HCT116 (cell line): ENCODE measurements at regions not wholly inside any gene's neighbourhood (a gene's known extent, or its start where the extent isn't known, plus 50 kb on each side); places are given as distances from the start of the nearest gene placed in this dataset.

Source experiments
- ATAC-seq: fragments of 200-7000 bp; cut with Tn5 transposase; 2 replicates; pipeline ENCODE4 v1.9.1; 2020; ENCODE audit warnings: mild to moderate bottlenecking, moderate library complexity
- BruUV-seq: library from RNA; stranded (reverse); fragments of 400-500 nt; replicated peaks from 2 replicates; lab custom pipeline; 2021; lab: Mats Ljungman, UMichigan
- CTCF ChIA-PET: fragments of 300-600 bp; sonication (Branson Sonifier 250); formaldehyde crosslinking; loops from one replicate; lab custom pipeline; 2021; ENCODE audit warnings: antibody characterized with exemption; lab: Charles Lee
- POLR2A ChIA-PET: fragments of 300-600, 350-600 bp; sonication (Branson Sonifier 250); formaldehyde crosslinking; loops from one replicate; lab custom pipeline; 2021; ENCODE audit warnings: antibody characterized with exemption; lab: Charles Lee
- RAD21 ChIA-PET, 2 experiments: fragments of 300-600 bp; sonication (Branson Sonifier 250); formaldehyde crosslinking; loops; one replicate each; lab custom pipeline; 2023; ENCODE audit warnings: low total read pairs in 2 of 2; ENCODE audit not compliant: uncharacterized antibody in 2 of 2, unreplicated experiment in 2 of 2, low non-redundant PET in 1 of 2; lab: Charles Lee
- DNase-seq: peaks from one replicate; pipeline ENCODE4 v3.0.0-alpha.2; 2010; ENCODE audit warnings: low read depth, low spot score
- H2AFZ ChIP-seq: fragments of 200-600 bp; shearing (Covaris generic), sonication (generic); 2 replicates; pipeline ENCODE4 v1.6.1; 2017; ENCODE audit warnings: low read depth, mixed run types, mixed read lengths, antibody characterized with exemption, low read length; ENCODE audit not compliant: poor library complexity, severe bottlenecking
- H3K27ac ChIP-seq: 2 replicates; pipeline ENCODE4 v1.5.1; 2012; ENCODE audit warnings: low read depth, low read length
- H3K27me3 ChIP-seq: fragments of 200-600 bp; sonication (generic); 2 replicates; pipeline ENCODE4 v1.6.1; 2016; ENCODE audit warnings: mixed run types, low read length, mixed read lengths; ENCODE audit not compliant: insufficient read depth
- H3K36me3 ChIP-seq, 2 experiments: fragments of 200-500 bp in 1 of 2; fragments of 200-600 bp in 1 of 2; sonication (Bioruptor generic) in 1 of 2; sonication (generic) in 1 of 2; 2 replicates each; pipeline versions ENCODE4 v1.5.1 to v1.6.1; 2014 to 2016; ENCODE audit warnings: low read length in 2 of 2, inconsistent platforms in 1 of 2, mixed read lengths in 1 of 2, mixed run types in 1 of 2; ENCODE audit not compliant: insufficient read depth in 2 of 2, control insufficient read depth in 1 of 2
- H3K4me1 ChIP-seq, 2 experiments: fragments of 200-600 bp in 1 of 2; sonication (generic) in 1 of 2; 2 replicates each; pipeline versions ENCODE4 v1.5.1 to v1.6.1; 2012 to 2017; ENCODE audit warnings: low read length in 2 of 2, inconsistent platforms in 1 of 2, mild to moderate bottlenecking in 1 of 2, mixed read lengths in 1 of 2, mixed run types in 1 of 2, moderate library complexity in 1 of 2; ENCODE audit not compliant: insufficient read depth in 2 of 2, control insufficient read depth in 1 of 2
- H3K4me2 ChIP-seq: fragments of 200-600 bp; sonication (generic); 2 replicates; pipeline ENCODE4 v1.6.1; 2017; ENCODE audit warnings: mixed run types, low read length, mixed read lengths
- H3K4me3 ChIP-seq, 2 experiments: fragments of 200-600 bp in 1 of 2; sonication (generic) in 1 of 2; replicated peaks in 1 of 2; 2 replicates each; pipeline ENCODE4 v1.5.1; 2011 to 2016; ENCODE audit warnings: low read length in 2 of 2, control low read depth in 1 of 2, low read depth in 1 of 2, mild to moderate bottlenecking in 1 of 2, mixed read lengths in 1 of 2, mixed run types in 1 of 2
- H3K79me2 ChIP-seq: fragments of 200-600 bp; sonication (generic); 2 replicates; pipeline ENCODE4 v1.6.1; 2017; ENCODE audit warnings: mild to moderate bottlenecking, mixed run types, low read length, moderate library complexity, mixed read lengths; ENCODE audit not compliant: insufficient read depth
- H3K9ac ChIP-seq: fragments of 200-600 bp; sonication (generic); 2 replicates; pipeline ENCODE4 v1.6.1; 2016; ENCODE audit warnings: low read length, mixed read lengths
- H3K9me2 ChIP-seq: fragments of 200-600 bp; sonication (generic), shearing (Covaris generic); 2 replicates; pipeline ENCODE4 v1.6.1; 2017; ENCODE audit warnings: mixed run types, mild to moderate bottlenecking, moderate library complexity; ENCODE audit not compliant: insufficient read depth
- H3K9me3 ChIP-seq, 2 experiments: fragments of 200-500 bp in 1 of 2; fragments of 200-600 bp in 1 of 2; sonication (Bioruptor generic) in 1 of 2; sonication (generic) in 1 of 2; 2 replicates each; pipeline ENCODE4 v1.6.1; 2014 to 2017; ENCODE audit warnings: low read length in 2 of 2, mixed read lengths in 2 of 2, inconsistent platforms in 1 of 2, low read depth in 1 of 2, mild to moderate bottlenecking in 1 of 2, mixed run types in 1 of 2, moderate library complexity in 1 of 2; ENCODE audit not compliant: control insufficient read depth in 1 of 2, insufficient read depth in 1 of 2
- H4K20me1 ChIP-seq: fragments of 200-600 bp; sonication (generic), shearing (Covaris generic); 2 replicates; pipeline ENCODE4 v1.6.1; 2017; ENCODE audit warnings: mixed run types, mild to moderate bottlenecking, moderate library complexity; ENCODE audit not compliant: insufficient read depth
- ELF1 ChIP-seq: IDR thresholded peaks from 2 replicates; pipeline ENCODE4 v1.6.1; 2012; ENCODE audit warnings: low read depth, borderline replicate concordance
- EZH2 ChIP-seq: fragments of 200-600 bp; sonication (generic); IDR thresholded peaks from 2 replicates; pipeline ENCODE4 v1.6.1; 2017; ENCODE audit warnings: antibody characterized with exemption, mixed run types
- EZH2phosphoT487 ChIP-seq: fragments of 200-600 bp; IDR thresholded peaks from 2 replicates; pipeline ENCODE4 v1.6.1; 2018; ENCODE audit warnings: antibody characterized with exemption, borderline replicate concordance
- FOSL1 ChIP-seq: IDR thresholded peaks from 2 replicates; pipeline ENCODE4 v1.6.1; 2012; ENCODE audit warnings: low read depth
- JUND ChIP-seq: IDR thresholded peaks from 2 replicates; pipeline ENCODE4 v1.6.1; 2012
- POLR2A ChIP-seq: IDR thresholded peaks from 2 replicates; pipeline ENCODE4 v1.7.0; 2011; ENCODE audit warnings: borderline replicate concordance; ENCODE audit not compliant: insufficient read depth, insufficient read length; ENCODE audit errors: extremely low read depth
- POLR2AphosphoS5 ChIP-seq: IDR thresholded peaks from 2 replicates; pipeline ENCODE4 v1.6.1; 2011; ENCODE audit warnings: mild to moderate bottlenecking, low read depth, low read length, moderate library complexity
- SRF ChIP-seq: IDR thresholded peaks from 2 replicates; pipeline ENCODE4 v1.6.1; 2012; ENCODE audit warnings: low read depth
- TCF7L2 ChIP-seq: IDR thresholded peaks from 2 replicates; pipeline ENCODE4 v1.7.0; 2011; ENCODE audit warnings: borderline replicate concordance, inconsistent platforms; ENCODE audit not compliant: insufficient read depth, insufficient read length; ENCODE audit errors: extremely low read depth
- YY1 ChIP-seq: IDR thresholded peaks from 2 replicates; pipeline ENCODE4 v1.6.1; 2011; ENCODE audit warnings: low read length, low read depth, moderate library complexity, mild to moderate bottlenecking; ENCODE audit not compliant: insufficient replicate concordance; ENCODE audit errors: extremely low read depth
- ZBTB33 ChIP-seq: IDR thresholded peaks from 2 replicates; pipeline ENCODE4 v1.6.1; 2011; ENCODE audit warnings: mild to moderate bottlenecking, low read length, moderate library complexity; ENCODE audit not compliant: insufficient replicate concordance; ENCODE audit errors: extremely low read depth
- ZNF274 ChIP-seq: fragments of 200-500 bp; sonication (Bioruptor generic); IDR thresholded peaks from 2 replicates; pipeline ENCODE4 v1.6.1; 2014; ENCODE audit warnings: mild to moderate bottlenecking, low read depth, low read length, inconsistent platforms
- intact Hi-C: fragments of 100-400 bp; cut with micrococcal nuclease; formaldehyde crosslinking; loops from 2 replicates; pipeline ENCODE4 v1.10.0; 2022
- TF ChIP-seq, protein P1 (sequence below): IDR thresholded peaks from 2 replicates; pipeline ENCODE4 v1.6.1; 2012
- TF ChIP-seq, protein P2 (sequence below): IDR thresholded peaks from 2 replicates; pipeline ENCODE4 v1.6.1; 2012; ENCODE audit warnings: low read depth

GRCh38 chr9:85258236-85258635, 483.5 kb downstream of the AGTPBP1 start:
- ChIA-PET RAD21 (interaction anchor here in 1 of 2 experiments (1.1 kb wide), 1 partner anchor 561 kb away, joined by 7 read pairs; no protein-coding TSS in a partner anchor), POLR2A (interaction anchor here (1.5 kb wide), 1 partner anchor 561 kb away, joined by 3 read pairs; no protein-coding TSS in a partner anchor), CTCF (interaction anchor here (0.9 to 2.3 kb wide), 11 partner anchors 15 to 861 kb away, joined by 3 to 19 read pairs (median 5); no protein-coding TSS in a partner anchor)
- Histone ChIP-seq H2AFZ (no peak overlapping the region), H3K36me3 (no peaks in the 10 kb centered on the region), H3K9me2 (no peaks in the 10 kb centered on the region), H3K27me3 (0 out of 2 replicates have a peak, but pooled peaks cover 6% of the 10 kb centered on the region), H3K9me3 (no peaks in the 10 kb centered on the region), H3K4me1 (peaks cover 0 to 11% of the 10 kb centered on the region in 2 experiments; a peak in 1 of 4 replicates), H3K4me2 (no peak overlapping the region), H3K9ac (no peak overlapping the region), H3K4me3 (no peak overlapping the region), H3K27ac (no peak overlapping the region), H4K20me1 (no peaks in the 10 kb centered on the region), H3K79me2 (no peaks in the 10 kb centered on the region)
- intact Hi-C loops = loop anchor here (1.0 to 10.0 kb wide), 5 partner anchors 143 to 861 kb away; no protein-coding TSS in a partner anchor
- ATAC-seq = no peak
- TF ChIP-seq POLR2AphosphoS5 (no peak), EZH2phosphoT487 (no peak), SRF (no peak), FOSL1 (no peak), ZNF274 (no peak), TCF7L2 (no peak), JUND (no peak), POLR2A (no peak), YY1 (no peak), ELF1 (no peak), EZH2 (no peak)
- TF ChIP-seq, protein P1, sequence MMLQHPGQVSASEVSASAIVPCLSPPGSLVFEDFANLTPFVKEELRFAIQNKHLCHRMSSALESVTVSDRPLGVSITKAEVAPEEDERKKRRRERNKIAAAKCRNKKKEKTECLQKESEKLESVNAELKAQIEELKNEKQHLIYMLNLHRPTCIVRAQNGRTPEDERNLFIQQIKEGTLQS = no peak
- no TSS peak for BruUV-seq
- no peak for DNase-seq

GRCh38 chr9:85249313-85249621, 492.5 kb downstream of the AGTPBP1 start:
- DNase-seq = no peak
- TF ChIP-seq POLR2AphosphoS5 (no peak), ZBTB33 (no peak)
- TF ChIP-seq, protein P2, sequence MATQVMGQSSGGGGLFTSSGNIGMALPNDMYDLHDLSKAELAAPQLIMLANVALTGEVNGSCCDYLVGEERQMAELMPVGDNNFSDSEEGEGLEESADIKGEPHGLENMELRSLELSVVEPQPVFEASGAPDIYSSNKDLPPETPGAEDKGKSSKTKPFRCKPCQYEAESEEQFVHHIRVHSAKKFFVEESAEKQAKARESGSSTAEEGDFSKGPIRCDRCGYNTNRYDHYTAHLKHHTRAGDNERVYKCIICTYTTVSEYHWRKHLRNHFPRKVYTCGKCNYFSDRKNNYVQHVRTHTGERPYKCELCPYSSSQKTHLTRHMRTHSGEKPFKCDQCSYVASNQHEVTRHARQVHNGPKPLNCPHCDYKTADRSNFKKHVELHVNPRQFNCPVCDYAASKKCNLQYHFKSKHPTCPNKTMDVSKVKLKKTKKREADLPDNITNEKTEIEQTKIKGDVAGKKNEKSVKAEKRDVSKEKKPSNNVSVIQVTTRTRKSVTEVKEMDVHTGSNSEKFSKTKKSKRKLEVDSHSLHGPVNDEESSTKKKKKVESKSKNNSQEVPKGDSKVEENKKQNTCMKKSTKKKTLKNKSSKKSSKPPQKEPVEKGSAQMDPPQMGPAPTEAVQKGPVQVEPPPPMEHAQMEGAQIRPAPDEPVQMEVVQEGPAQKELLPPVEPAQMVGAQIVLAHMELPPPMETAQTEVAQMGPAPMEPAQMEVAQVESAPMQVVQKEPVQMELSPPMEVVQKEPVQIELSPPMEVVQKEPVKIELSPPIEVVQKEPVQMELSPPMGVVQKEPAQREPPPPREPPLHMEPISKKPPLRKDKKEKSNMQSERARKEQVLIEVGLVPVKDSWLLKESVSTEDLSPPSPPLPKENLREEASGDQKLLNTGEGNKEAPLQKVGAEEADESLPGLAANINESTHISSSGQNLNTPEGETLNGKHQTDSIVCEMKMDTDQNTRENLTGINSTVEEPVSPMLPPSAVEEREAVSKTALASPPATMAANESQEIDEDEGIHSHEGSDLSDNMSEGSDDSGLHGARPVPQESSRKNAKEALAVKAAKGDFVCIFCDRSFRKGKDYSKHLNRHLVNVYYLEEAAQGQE = no peak

More at GRCh38 chr9:85249313-85249621, 492.5 kb downstream of the AGTPBP1 start:
- Histone ChIP-seq H3K27ac (no peak overlapping the region), H3K9ac (no peak overlapping the region), H3K79me2 (no peaks in the 10 kb centered on the region), H3K9me3 (no peaks in the 10 kb centered on the region), H2AFZ (no peak overlapping the region), H3K4me2 (no peak overlapping the region), H3K4me1 (no peaks in the 10 kb centered on the region), H3K4me3 (no peak overlapping the region), H4K20me1 (no peaks in the 10 kb centered on the region), H3K9me2 (no peaks in the 10 kb centered on the region), H3K36me3 (no peaks in the 10 kb centered on the region), H3K27me3 (0 out of 2 replicates have a peak, but pooled peaks cover 4% of the 10 kb centered on the region)
- CTCF ChIA-PET = no interaction called here
- no peak for ATAC-seq
- no TSS peak for BruUV-seq
- intact Hi-C loops = no loop called here
- RAD21 ChIA-PET = no interaction called here
- POLR2A ChIA-PET = no interaction called here
